ENCODE measurements at regions not wholly inside any gene's neighbourhood (a gene's known extent, or its start where the extent isn't known, plus 50 kb on each side); places are given as distances from the start of the nearest gene placed in this dataset.

- no peak overlapping the region for H3K4me3 ChIP-seq
- H3K4me1 ChIP-seq: peaks cover 5 to 24% (median 12%) of the 10 kb centered on the region in 4 donors
- no peaks in the 10 kb centered on the region for H3K27me3 ChIP-seq
- H3K36me3 ChIP-seq: no peaks in the 10 kb centered on the region
- no peaks in the 10 kb centered on the region for H3K9me3 ChIP-seq
- DNase-seq (no peak), ATAC-seq (ENCODE audit: low FRiP score in 2 of 2) (no peak)
- no peak overlapping the region for H3K27ac ChIP-seq
- no peak for TF ChIP-seq POLR2A (IDR thresholded peaks at IDR 0.05)
- TF ChIP-seq EP300 (IDR thresholded peaks at IDR 0.05): no peak
- no peak for TF ChIP-seq CTCF (IDR thresholded peaks at IDR 0.05)
- TF ChIP-seq POLR2AphosphoS5 (IDR thresholded peaks at IDR 0.05): no peak
Measured at GRCh38 chr9:107868186-107868585, 378.6 kb upstream of the KLF4 start.

- no peak for DNase-seq
- no peaks in the 10 kb centered on the region for H3K27me3 ChIP-seq
- ATAC-seq (ENCODE audit: low FRiP score in 2 of 2): no peak
- H3K9me3 ChIP-seq: no peaks in the 10 kb centered on the region
- TF ChIP-seq POLR2A (IDR thresholded peaks at IDR 0.05): no peak
- TF ChIP-seq POLR2AphosphoS5 (IDR thresholded peaks at IDR 0.05): no peak
- no peak for TF ChIP-seq CTCF (IDR thresholded peaks at IDR 0.05)
- no peak for TF ChIP-seq EP300 (IDR thresholded peaks at IDR 0.05)
- H3K4me1 ChIP-seq: peaks cover 5 to 24% (median 12%) of the 10 kb centered on the region in 4 donors
- WGBS, 2 donors: 91 to 94% methylated on average over 5 of the region's 5 CpGs
- no peaks in the 10 kb centered on the region for H3K36me3 ChIP-seq
- H3K4me3 ChIP-seq: no peak overlapping the region
- H3K27ac ChIP-seq: no peak overlapping the region
Measured at GRCh38 chr9:107867738-107868137, 378.2 kb upstream of the KLF4 start.

- TF ChIP-seq EP300 (IDR thresholded peaks at IDR 0.05): no peak
- TF ChIP-seq POLR2AphosphoS5 (IDR thresholded peaks at IDR 0.05): no peak
- DNase-seq (peak in 1 of 2 donors; percentile 31), ATAC-seq (ENCODE audit: low FRiP score in 2 of 2) (peak in 1 of 2 donors; percentile 64)
- Histone ChIP-seq H3K36me3 (no peaks in the 10 kb centered on the region), H3K4me3 (no peak overlapping the region), H3K27me3 (no peaks in the 10 kb centered on the region), H3K4me1 (peaks cover 5 to 24% (median 12%) of the 10 kb centered on the region in 4 donors), H3K27ac (no peak overlapping the region), H3K9me3 (no peaks in the 10 kb centered on the region)
Measured at GRCh38 chr9:107866711-107867311, 377.2 kb upstream of the KLF4 start.

GRCh38 chr9:107863396-107863795, 373.8 kb upstream of the KLF4 start:
- ATAC-seq (ENCODE audit: low FRiP score in 2 of 2): peak in 1 of 2 donors; percentile 24

GRCh38 chr9:107862881-107863280, 373.3 kb upstream of the KLF4 start:
- no peaks in the 10 kb centered on the region for H3K36me3 ChIP-seq
- peaks cover 0 to 15% (median 9%) of the 10 kb centered on the region in 4 donors for H3K4me1 ChIP-seq
- no peak overlapping the region for H3K4me3 ChIP-seq
- no peaks in the 10 kb centered on the region for H3K9me3 ChIP-seq
- peak in 1 of 2 donors; percentile 23 for ATAC-seq (ENCODE audit: low FRiP score in 2 of 2)
- no peaks in the 10 kb centered on the region for H3K27me3 ChIP-seq
- 52% methylated on average over 1 of the region's 1 CpG for WGBS, 2 donors
- TF ChIP-seq POLR2A (IDR thresholded peaks at IDR 0.05) (no peak), EP300 (IDR thresholded peaks at IDR 0.05) (no peak), POLR2AphosphoS5 (IDR thresholded peaks at IDR 0.05) (no peak), CTCF (IDR thresholded peaks at IDR 0.05) (no peak)
- peak overlapping the region in 1 of 4 donors; percentile 13 for H3K27ac ChIP-seq
- DNase-seq: no peak

More at GRCh38 chr9:107863396-107863795, 373.8 kb upstream of the KLF4 start:
- H3K4me3 ChIP-seq: no peak overlapping the region
- no peaks in the 10 kb centered on the region for H3K36me3 ChIP-seq
- no peak for DNase-seq
- H3K27ac ChIP-seq: peak overlapping the region in 1 of 4 donors; percentile 13
- TF ChIP-seq POLR2A (IDR thresholded peaks at IDR 0.05): no peak
- TF ChIP-seq CTCF (IDR thresholded peaks at IDR 0.05): no peak
- no peak for TF ChIP-seq EP300 (IDR thresholded peaks at IDR 0.05)
- no peak for TF ChIP-seq POLR2AphosphoS5 (IDR thresholded peaks at IDR 0.05)
- peaks cover 1 to 17% (median 10%) of the 10 kb centered on the region in 4 donors for H3K4me1 ChIP-seq
- WGBS, 2 donors: 52 to 53% methylated on average over 4 of the region's 4 CpGs
- H3K27me3 ChIP-seq: no peaks in the 10 kb centered on the region
- no peaks in the 10 kb centered on the region for H3K9me3 ChIP-seq
